ENCODE measurements at regions not wholly inside any gene's neighbourhood (a gene's known extent, or its start where the extent isn't known, plus 50 kb on each side); places are given as distances from the start of the nearest gene placed in this dataset.
"Not testable (repeated sequence)": the region's sequence is repeated elsewhere in the genome, so short reads cannot be mapped to it uniquely, and the experiment has no call there.

DNA sequence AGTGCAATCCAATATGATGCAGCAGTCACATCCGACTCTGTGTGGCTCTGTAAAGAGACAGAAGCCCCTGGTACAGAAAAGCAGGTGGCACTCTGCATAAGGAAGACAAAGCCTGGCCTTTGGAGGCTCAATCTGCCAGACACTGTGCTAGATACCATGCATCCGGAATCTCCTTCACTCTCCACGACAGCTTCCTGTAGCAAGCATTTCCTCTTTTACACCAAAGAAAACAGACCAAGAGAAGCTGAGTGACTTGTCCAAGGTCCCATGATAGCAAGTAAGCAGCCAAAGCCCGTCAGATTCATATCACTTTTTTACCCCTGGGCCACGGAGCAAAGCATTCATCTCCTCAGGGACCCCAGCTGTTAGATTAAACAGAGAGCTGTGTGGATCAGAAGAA, 64.2 kb upstream of the SMIM23 start:
- Histone ChIP-seq H3K27ac (peak overlapping the region; percentile 62), H3K4me3 (ENCODE audit: low read depth in 1 of 2, low read length in 1 of 2) (no peak overlapping the region), H3K36me3 (no peaks in the 10 kb centered on the region), H3K27me3 (no peaks in the 10 kb centered on the region), H3K9me3 (no peaks in the 10 kb centered on the region), H3K4me1 (ENCODE audit: control insufficient read depth in 1 of 2, insufficient read depth in 1 of 2, low read depth in 1 of 2, low read length in 1 of 2) (peaks cover 7 to 12% of the 10 kb centered on the region in 2 experiments)
- TF ChIP-seq, protein P1, sequence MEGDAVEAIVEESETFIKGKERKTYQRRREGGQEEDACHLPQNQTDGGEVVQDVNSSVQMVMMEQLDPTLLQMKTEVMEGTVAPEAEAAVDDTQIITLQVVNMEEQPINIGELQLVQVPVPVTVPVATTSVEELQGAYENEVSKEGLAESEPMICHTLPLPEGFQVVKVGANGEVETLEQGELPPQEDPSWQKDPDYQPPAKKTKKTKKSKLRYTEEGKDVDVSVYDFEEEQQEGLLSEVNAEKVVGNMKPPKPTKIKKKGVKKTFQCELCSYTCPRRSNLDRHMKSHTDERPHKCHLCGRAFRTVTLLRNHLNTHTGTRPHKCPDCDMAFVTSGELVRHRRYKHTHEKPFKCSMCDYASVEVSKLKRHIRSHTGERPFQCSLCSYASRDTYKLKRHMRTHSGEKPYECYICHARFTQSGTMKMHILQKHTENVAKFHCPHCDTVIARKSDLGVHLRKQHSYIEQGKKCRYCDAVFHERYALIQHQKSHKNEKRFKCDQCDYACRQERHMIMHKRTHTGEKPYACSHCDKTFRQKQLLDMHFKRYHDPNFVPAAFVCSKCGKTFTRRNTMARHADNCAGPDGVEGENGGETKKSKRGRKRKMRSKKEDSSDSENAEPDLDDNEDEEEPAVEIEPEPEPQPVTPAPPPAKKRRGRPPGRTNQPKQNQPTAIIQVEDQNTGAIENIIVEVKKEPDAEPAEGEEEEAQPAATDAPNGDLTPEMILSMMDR (IDR thresholded peaks at IDR 0.05), result no peak

DNA sequence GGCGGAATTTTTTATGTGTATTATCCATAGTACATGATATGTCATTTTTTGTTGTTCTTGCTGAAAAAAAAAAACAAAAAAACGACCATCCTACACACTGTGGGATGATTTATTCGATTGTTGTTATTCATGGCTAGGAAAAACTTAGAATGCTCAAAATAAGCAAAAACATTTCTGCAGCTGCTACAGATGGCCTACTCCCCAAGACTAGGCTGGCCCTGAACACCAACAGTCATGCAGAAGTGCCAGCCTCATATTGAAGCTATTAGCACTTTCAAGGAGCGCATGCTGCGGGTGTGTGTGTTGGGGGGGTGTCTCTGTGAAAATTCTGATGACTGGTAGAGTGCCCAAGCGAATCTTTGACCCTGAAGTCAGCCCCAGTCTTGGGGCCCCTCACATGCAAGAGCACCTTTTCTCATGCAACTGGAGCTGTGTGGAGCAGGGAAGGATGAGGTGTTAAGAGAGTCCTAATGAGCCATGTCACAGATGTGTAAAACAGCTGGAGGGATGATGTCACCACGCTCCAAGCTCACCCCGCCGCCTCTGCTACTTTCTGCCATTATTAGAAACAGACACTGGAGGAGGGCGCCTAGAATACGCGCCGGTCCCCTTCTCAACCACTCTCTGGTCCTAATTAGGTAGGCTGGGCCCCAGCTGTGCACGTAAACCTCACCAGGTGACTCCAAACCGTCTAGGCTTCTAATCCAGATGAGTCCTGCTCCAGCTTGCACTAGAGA, 61.0 kb upstream of the SMIM23 start:
- Histone ChIP-seq H3K27ac (no peak overlapping the region), H3K4me1 (ENCODE audit: control insufficient read depth in 1 of 2, insufficient read depth in 1 of 2, low read depth in 1 of 2, low read length in 1 of 2) (peaks cover 7 to 12% of the 10 kb centered on the region in 2 experiments), H3K9me3 (no peaks in the 10 kb centered on the region), H3K36me3 (no peaks in the 10 kb centered on the region), H3K27me3 (no peaks in the 10 kb centered on the region), H3K4me3 (ENCODE audit: low read depth in 1 of 2, low read length in 1 of 2) (no peak overlapping the region)
- TF ChIP-seq, protein P1 (IDR thresholded peaks at IDR 0.05), result no peak

DNA sequence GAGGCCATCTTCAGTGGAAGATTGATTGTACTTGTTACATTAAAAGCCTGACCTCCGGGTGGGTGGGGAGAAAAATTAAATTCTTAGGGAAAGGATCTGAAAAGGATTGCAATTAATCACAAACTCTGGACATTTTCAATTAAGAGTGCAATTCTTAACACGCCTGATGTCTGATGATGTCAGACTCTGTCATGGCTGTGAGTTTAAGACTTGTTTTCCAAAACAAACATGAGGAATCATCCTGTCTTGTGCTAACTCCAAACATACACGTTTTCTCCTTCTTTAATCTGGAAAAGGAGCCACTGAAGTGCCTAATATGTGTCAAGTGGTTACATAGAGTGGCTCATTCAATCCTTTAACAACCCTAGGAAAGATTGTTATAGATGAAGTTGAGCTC, 60.4 kb upstream of the SMIM23 start:
- no peak overlapping the region for H3K4me3 ChIP-seq (ENCODE audit: low read depth in 1 of 2, low read length in 1 of 2)
- TF ChIP-seq, protein P1 (IDR thresholded peaks at IDR 0.05), result no peak

DNA sequence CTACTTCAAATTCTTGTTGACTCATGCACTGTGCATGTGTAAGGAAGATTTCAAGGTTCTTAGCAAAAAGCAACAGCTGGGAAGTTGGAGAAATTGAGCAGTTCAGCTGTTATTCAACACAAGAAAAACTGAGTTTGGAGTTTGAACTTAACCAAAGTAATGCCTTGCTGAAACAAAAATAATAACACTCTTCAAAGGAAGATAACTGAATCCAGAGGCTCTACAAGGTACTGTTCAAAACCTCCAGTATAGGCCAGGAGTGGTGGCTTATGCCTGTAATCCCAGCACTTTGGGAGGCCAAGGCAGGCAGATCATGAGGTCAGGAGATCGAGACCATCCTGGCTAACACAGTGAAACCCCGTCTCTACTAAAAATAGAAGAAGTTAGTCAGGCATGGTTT, 58.8 kb upstream of the SMIM23 start:
- not testable (repeated sequence) for H3K36me3 ChIP-seq; H3K27me3 ChIP-seq; H3K4me1 ChIP-seq (ENCODE audit: control insufficient read depth in 1 of 2, insufficient read depth in 1 of 2, low read depth in 1 of 2, low read length in 1 of 2); H3K9me3 ChIP-seq; H3K27ac ChIP-seq; H3K4me3 ChIP-seq (ENCODE audit: low read depth in 1 of 2, low read length in 1 of 2)

More for the DNA sequence above, 60.4 kb upstream of the SMIM23 start:
- Histone ChIP-seq H3K4me1 (ENCODE audit: control insufficient read depth in 1 of 2, insufficient read depth in 1 of 2, low read depth in 1 of 2, low read length in 1 of 2) (peaks cover 7 to 12% of the 10 kb centered on the region in 2 experiments), H3K27ac (no peak overlapping the region), H3K9me3 (no peaks in the 10 kb centered on the region), H3K36me3 (no peaks in the 10 kb centered on the region), H3K27me3 (no peaks in the 10 kb centered on the region)

DNA sequence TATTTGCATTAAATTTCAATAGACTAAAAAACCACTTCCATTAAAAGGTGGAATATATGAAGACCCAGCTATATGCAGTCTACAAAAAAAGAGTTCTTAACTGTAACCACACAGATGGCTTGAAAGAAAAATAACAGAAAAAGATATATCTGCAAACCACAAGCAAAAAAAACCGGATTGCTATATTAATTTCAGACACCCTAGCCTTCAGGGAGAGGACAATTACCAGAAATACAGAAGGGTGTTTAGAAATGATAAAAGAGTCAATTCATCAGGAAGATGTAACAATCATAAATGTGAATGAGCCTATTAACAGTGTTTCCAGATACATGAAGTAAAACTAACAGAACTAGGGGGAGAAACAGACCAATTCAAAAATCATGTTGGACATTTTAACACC, 56.9 kb upstream of the SMIM23 start:
- no peaks in the 10 kb centered on the region for H3K9me3 ChIP-seq
- H3K4me3 ChIP-seq (ENCODE audit: low read depth in 1 of 2, low read length in 1 of 2), result no peak overlapping the region
- no peak overlapping the region for H3K27ac ChIP-seq
- H3K27me3 ChIP-seq, result no peaks in the 10 kb centered on the region
- TF ChIP-seq, protein P1 (IDR thresholded peaks at IDR 0.05), result no peak
- H3K36me3 ChIP-seq, result no peaks in the 10 kb centered on the region
- no peaks in the 10 kb centered on the region for H3K4me1 ChIP-seq (ENCODE audit: control insufficient read depth in 1 of 2, insufficient read depth in 1 of 2, low read depth in 1 of 2, low read length in 1 of 2)
